ENCODE measurements at regions not wholly inside any gene's neighbourhood (a gene's known extent, or its start where the extent isn't known, plus 50 kb on each side); places are given as distances from the start of the nearest gene placed in this dataset.

GRCh38 chr5:38752012-38752536 lies 93.7 kb upstream of the OSMR start:
- TF ChIP-seq CTCF (IDR thresholded peaks at IDR 0.05) (no peak), POLR2A (IDR thresholded peaks at IDR 0.05) (no peak), POLR2AphosphoS5 (IDR thresholded peaks at IDR 0.05) (no peak)
